HFFc6 (cell line): ENCODE measurements at regions not wholly inside any gene's neighbourhood (a gene's known extent, or its start where the extent isn't known, plus 50 kb on each side); places are given as distances from the start of the nearest gene placed in this dataset.

ENCODE experiments used
- DNase-seq: peaks from one replicate; pipeline ENCODE4 v3.0.0-alpha.2; 2018
- H3K27ac Mint-ChIP-seq: 2 replicates; pipeline ENCODE4 v1.8.0; 2020; ENCODE audit warnings: mild to moderate bottlenecking, mixed read lengths
- H3K27me3 Mint-ChIP-seq: 2 replicates; pipeline ENCODE4 v1.8.0; 2021; ENCODE audit warnings: mild to moderate bottlenecking, moderate library complexity, mixed read lengths; ENCODE audit not compliant: insufficient read depth
- H3K36me3 Mint-ChIP-seq: 2 replicates; pipeline ENCODE4 v1.8.0; 2021; ENCODE audit warnings: low read depth, mixed read lengths
- H3K4me1 Mint-ChIP-seq: 2 replicates; pipeline ENCODE4 v1.8.0; 2020; ENCODE audit warnings: low read depth, mixed read lengths
- H3K4me3 Mint-ChIP-seq: 2 replicates; pipeline ENCODE4 v1.8.0; 2020; ENCODE audit warnings: mild to moderate bottlenecking, moderate library complexity, mixed read lengths
- H3K9me3 Mint-ChIP-seq: 2 replicates; pipeline ENCODE4 v1.8.0; 2020; ENCODE audit warnings: mild to moderate bottlenecking, mixed read lengths
- CTCF ChIP-seq: fragments of 200-600 bp; sonication (generic); IDR thresholded peaks from 2 replicates; pipeline ENCODE4 v1.5.0; 2021; ENCODE audit warnings: antibody characterized with exemption, mild to moderate bottlenecking

GRCh38 chr3:80283783-80284182, 516.0 kb upstream of the ROBO1 start:
- no peak for TF ChIP-seq CTCF
- Mint-ChIP-seq H3K9me3 (peaks cover 33% of the 10 kb centered on the region), H3K4me3 (no peak overlapping the region), H3K27ac (no peak overlapping the region), H3K36me3 (peaks cover 4% of the 10 kb centered on the region; the same call in 1 of the 2 replicates), H3K4me1 (no peaks in the 10 kb centered on the region), H3K27me3 (no peaks in the 10 kb centered on the region)
- DNase-seq: no peak

GRCh38 chr3:80278056-80278455, 510.3 kb upstream of the ROBO1 start:
- Mint-ChIP-seq H3K4me3 (no peak overlapping the region), H3K4me1 (no peaks in the 10 kb centered on the region), H3K27ac (no peak overlapping the region), H3K36me3 (no peaks in the 10 kb centered on the region), H3K9me3 (peaks cover 20% of the 10 kb centered on the region), H3K27me3 (no peaks in the 10 kb centered on the region)
- DNase-seq: no peak
- no peak for TF ChIP-seq CTCF

GRCh38 chr3:80275120-80275519, 507.3 kb upstream of the ROBO1 start:
- no peak overlapping the region for H3K4me3 Mint-ChIP-seq
- H3K27ac Mint-ChIP-seq: no peak overlapping the region
- no peak for TF ChIP-seq CTCF
- H3K27me3 Mint-ChIP-seq: no peaks in the 10 kb centered on the region
- peaks cover 30% of the 10 kb centered on the region for H3K9me3 Mint-ChIP-seq
- no peak for DNase-seq
- no peaks in the 10 kb centered on the region for H3K4me1 Mint-ChIP-seq
- no peaks in the 10 kb centered on the region for H3K36me3 Mint-ChIP-seq

- H3K36me3 Mint-ChIP-seq: no peaks in the 10 kb centered on the region
- H3K9me3 Mint-ChIP-seq: peaks cover 22% of the 10 kb centered on the region
- DNase-seq: no peak
- TF ChIP-seq CTCF: no peak
- no peak overlapping the region for H3K27ac Mint-ChIP-seq
- no peak overlapping the region for H3K4me3 Mint-ChIP-seq
- no peaks in the 10 kb centered on the region for H3K4me1 Mint-ChIP-seq
- H3K27me3 Mint-ChIP-seq: no peaks in the 10 kb centered on the region
Observed at GRCh38 chr3:80263260-80263659, 495.5 kb upstream of the ROBO1 start.

- H3K4me3 Mint-ChIP-seq: no peak overlapping the region
- H3K9me3 Mint-ChIP-seq: peaks cover 16% of the 10 kb centered on the region
- TF ChIP-seq CTCF: no peak
- no peaks in the 10 kb centered on the region for H3K4me1 Mint-ChIP-seq
- DNase-seq: no peak
- H3K27me3 Mint-ChIP-seq: no peaks in the 10 kb centered on the region
- no peak overlapping the region for H3K27ac Mint-ChIP-seq
- no peaks in the 10 kb centered on the region for H3K36me3 Mint-ChIP-seq
Observed at GRCh38 chr3:80261082-80261481, 493.3 kb upstream of the ROBO1 start.

- no peak overlapping the region for H3K27ac Mint-ChIP-seq
- H3K36me3 Mint-ChIP-seq: no peaks in the 10 kb centered on the region
- H3K4me1 Mint-ChIP-seq: no peaks in the 10 kb centered on the region
- H3K4me3 Mint-ChIP-seq: no peak overlapping the region
- no peaks in the 10 kb centered on the region for H3K27me3 Mint-ChIP-seq
- no peak for DNase-seq
- peaks cover 10% of the 10 kb centered on the region for H3K9me3 Mint-ChIP-seq
- no peak for TF ChIP-seq CTCF
Observed at GRCh38 chr3:80259736-80260135, 491.9 kb upstream of the ROBO1 start.
